GM18868 (cell line): ENCODE measurements at regions not wholly inside any gene's neighbourhood (a gene's known extent, or its start where the extent isn't known, plus 50 kb on each side); places are given as distances from the start of the nearest gene placed in this dataset.

Experiments used
- ATAC-seq: cut with Tn5 transposase; IDR thresholded peaks from one replicate; pipeline ENCODE4 v1.9.1; 2021; ENCODE audit warnings: mild to moderate bottlenecking, moderate library complexity; ENCODE audit not compliant: unreplicated experiment

GRCh38 chr4:79088946-79089691 is 149.9 kb upstream of the PAQR3 start:
- ATAC-seq = no peak

GRCh38 chr4:79087071-79087470 is 147.8 kb upstream of the PAQR3 start:
- no peak for ATAC-seq

DNA sequence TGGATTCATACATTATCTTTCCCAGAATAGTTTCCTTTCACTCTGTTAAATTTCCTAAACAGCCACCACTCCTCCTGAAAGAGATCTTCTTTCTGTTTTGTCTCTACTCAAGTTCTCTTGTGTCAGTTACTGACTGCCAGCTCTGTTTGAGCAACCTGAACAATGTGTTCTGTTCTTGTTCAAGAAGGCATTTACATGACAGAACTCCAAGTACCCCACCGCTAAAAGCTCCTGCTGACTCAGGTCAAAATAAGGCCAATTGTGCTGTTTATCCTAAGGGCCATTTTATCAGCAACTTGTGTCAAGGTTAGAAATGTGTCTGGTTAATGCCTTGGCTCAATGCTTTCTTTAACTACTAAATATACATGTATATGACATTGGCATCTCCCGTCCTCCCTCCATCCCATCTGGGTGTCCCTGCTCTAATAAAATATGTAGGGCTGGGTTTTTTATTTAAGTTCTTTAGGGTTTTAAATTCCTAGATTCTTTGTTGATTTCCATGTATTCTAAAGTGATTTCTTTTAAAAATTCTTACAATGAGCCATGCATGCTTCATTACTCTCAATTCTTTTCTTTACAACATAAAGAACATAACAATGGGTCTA is 144.3 kb upstream of the PAQR3 start:
- no peak for ATAC-seq

DNA sequence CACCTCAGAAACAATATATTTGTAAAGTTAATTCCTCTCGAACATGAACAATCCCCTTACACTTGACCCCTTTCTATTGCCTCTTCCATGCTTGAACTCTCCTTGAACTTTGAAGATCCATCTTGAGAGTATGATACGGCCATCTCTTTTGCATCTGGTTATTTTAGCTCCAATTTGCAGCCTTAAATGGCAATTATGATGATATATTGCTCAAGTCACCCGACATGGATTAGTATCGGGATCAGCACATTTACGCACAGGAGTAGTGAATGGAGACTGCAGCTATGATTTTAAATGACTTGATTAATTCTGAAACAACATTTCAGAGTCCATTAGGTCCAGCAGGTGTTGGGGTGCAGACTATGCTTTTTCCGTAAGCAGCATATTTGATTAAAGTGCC is 143.8 kb upstream of the PAQR3 start:
- ATAC-seq = no peak

DNA sequence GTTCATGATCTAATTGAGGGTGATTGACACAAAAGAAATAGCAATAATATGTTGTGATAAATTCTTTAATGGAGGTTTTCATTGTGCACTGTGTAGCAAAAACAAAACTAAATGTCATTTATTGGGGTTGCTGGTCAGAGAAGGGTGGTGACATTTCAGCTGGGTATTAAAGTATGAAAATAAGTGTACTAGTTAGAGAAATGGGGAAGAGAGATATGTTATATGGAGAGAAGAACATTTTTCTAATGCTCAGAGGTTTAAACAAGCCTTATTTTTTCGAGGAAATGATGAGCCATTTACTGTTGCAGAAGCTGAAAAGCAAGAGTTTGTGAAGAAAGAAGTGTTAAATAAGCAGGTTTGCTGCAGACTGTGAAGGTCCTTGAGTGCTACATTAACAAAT is 142.7 kb upstream of the PAQR3 start:
- no peak for ATAC-seq

DNA sequence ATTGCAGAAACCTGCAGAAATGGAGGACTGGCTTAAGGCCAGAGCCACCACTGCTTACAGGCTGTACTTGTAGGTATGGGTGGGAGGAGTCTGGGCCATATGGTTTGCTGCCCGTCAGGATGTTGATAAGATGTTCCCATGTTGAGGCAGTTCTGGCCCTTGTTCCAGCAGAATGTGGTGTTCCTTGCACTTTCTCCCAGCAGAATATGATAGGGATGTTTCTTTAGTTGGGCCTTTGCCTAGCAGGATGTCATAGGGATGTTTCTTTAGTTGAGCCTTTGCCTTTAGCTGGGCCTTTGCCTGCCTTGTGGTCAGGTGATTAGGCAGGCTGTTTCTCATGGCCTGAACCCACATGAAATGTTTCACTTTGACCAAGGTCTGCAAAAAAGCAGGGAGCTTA is 139.1 kb upstream of the PAQR3 start:
- ATAC-seq = no peak

- ATAC-seq = no peak
Observed at GRCh38 chr4:79074040-79074439, 134.8 kb upstream of the PAQR3 start.

GRCh38 chr4:79073471-79073870 is 134.2 kb upstream of the PAQR3 start:
- no peak for ATAC-seq

DNA sequence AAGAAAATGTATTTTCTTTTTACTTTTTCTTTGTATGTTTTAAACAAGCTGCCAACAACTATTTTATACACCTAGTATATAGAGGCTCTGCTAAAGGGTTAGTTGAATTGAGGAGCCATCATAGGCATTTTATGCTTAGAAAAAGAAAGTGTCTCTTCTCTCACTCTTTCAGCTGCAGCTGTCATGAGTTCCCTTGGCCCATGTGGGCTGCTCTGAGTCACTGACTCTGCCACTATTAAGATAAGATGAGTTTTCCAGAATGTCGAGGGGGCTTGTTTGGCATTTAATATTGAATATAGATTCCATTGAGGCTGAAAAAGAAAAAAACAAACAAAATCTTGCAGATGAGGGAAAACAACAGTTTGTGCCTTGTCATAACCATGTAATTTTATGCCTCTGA is 126.0 kb upstream of the PAQR3 start:
- peak; percentile 57 for ATAC-seq

GRCh38 chr4:79064806-79065205 is 125.6 kb upstream of the PAQR3 start:
- ATAC-seq = peak; percentile 41

DNA sequence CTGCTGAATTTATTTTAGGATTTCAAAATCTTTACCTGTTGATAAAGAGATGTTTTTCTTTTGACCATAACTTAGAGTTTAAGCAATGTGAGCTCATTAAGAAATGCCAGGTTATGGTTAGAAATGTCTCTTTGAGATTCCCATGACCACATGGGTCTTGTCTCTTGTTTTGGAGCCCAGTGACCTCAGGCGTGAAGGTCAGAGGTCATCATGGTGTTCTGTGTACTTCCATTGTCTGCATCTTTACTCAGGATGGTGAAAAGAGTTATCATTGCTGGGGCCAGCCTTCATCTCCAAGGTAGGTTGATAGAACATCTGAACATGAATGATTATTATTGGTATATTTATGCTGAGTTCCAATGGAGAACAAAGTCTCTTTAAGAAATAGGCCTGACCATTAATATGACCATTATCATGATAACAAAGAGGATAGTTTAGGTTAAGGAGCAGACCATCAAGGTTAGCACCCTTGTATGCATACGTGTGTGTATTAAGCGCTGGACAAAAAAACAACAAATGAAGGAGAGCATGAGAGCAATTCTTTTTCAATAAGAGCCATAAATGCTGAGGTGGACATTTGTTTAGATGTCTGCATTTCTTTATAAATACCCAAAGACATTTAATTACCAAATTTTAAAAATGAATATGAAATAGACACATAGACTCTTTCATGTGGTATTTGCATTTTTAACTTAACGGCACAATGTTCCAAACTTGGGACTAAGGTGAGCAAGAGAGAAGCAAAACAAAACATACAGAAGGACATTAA is 120.6 kb upstream of the PAQR3 start:
- no peak for ATAC-seq

GRCh38 chr4:79057772-79058171 is 118.5 kb upstream of the PAQR3 start:
- ATAC-seq = no peak

DNA sequence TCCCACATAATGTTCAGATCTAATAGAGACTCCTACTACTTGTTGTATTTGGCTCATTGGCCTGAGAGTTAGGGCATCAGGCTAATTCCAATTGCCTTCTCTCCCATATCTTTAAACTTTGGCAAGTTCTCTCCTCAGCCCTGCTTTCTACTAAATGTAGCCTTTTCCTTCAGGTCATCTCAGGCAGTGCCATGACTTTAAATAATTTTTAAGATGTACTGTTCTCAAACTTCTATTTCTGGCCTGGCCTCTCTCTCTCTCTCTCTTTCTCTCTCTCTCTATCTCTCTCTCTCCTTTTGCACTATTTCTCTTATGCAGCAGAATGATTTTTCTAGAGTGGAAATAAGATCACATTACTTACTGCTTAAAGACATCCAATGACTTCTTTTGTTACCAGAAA is 114.5 kb upstream of the PAQR3 start:
- no peak for ATAC-seq

DNA sequence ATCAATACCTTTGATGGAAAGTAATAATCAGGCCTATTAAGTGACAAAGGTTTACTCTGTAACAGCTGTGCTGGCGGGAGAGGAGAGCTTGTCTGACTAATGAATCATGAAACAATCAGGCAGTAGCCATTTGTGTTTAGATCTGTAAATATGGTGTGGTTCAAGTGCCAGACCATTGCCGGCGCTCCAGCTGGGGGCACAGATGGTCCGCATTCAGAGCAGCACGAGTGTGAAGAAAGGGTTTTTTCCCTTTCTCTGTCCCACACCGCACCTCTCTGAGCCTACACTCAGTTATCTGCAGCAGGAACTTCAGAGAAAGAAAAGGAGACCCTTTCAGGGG is 111.3 kb upstream of the PAQR3 start:
- ATAC-seq = no peak

GRCh38 chr4:79049840-79050540 is 110.8 kb upstream of the PAQR3 start:
- ATAC-seq = no peak

DNA sequence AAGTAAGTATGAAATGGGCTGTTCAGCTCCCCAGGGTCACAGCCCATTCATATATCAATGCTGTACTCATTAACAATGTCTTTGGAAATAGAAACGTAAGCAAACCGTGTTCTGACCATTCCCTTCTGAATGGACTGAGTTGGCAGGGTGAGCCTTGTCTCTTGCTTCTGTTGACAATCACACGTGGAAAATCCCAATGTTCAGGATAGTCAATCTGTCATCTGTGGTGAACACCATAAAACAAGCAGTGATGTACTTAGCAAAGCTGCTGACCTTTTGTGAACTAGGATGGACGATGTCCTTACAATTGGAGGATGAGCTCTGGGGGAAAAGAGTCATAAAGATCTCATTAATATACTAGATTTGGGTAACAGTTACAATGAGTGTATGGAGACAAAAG is 109.6 kb upstream of the PAQR3 start:
- ATAC-seq = no peak

- ATAC-seq = no peak
Observed at GRCh38 chr4:79047316-79047715, 108.1 kb upstream of the PAQR3 start.

- no peak for ATAC-seq
Observed at GRCh38 chr4:79046016-79046592, 106.9 kb upstream of the PAQR3 start.

- ATAC-seq = no peak
Observed at GRCh38 chr4:79044141-79044659, 105.0 kb upstream of the PAQR3 start.

DNA sequence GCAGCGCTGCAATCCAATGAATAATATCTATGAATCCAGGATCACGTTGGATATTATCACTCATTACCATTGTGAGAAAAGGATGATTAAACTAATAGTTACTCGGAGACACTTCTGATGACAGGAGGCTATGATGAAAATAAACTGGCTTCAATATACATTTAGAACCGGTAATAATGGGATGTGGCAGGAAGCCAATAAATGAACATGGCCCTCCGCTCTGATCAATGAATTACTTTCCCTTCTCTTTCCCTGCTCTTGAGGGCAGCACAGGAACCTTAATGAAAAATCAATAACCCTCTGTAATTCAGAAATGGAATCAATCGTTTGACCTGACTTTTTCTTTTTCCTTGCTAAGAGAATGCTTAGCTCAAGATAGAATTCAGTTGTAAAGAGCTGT is 103.9 kb upstream of the PAQR3 start:
- no peak for ATAC-seq

DNA sequence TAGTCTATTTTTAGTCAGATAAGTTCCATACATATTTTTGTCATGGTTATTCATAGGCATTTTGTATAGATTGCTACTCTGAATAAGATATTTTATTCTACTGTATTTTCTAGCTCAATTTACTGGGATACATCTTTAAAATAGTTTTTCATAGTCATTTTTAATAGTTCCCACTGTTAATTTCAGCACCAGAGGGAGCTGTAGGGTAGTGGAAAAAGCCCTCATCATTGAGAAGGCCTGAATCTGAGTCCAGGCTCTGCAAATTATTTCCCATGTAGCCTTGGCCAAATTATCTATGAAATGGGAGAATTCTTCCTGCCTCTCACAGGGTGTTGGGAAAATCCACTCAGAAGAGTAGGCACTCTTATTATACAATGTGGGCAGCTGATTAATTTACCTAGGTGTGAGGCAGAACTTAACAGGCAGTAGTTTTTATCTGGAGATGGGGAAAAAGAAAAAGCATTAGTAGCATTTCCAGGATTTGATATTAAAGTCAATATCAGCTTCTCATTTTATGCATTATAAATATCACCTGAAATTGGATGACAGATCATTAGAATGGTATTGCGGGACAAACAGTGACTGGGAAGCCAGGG is 102.9 kb upstream of the PAQR3 start:
- no peak for ATAC-seq
